Activated CD4-positive, CD25-positive, alpha-beta regulatory T cell treated with anti-CD3 and anti-CD28 coated beads, Interleukin-2, amount 50 U/mL, for 24 hours (primary cell): ENCODE measurements at regions not wholly inside any gene's neighbourhood (a gene's known extent, or its start where the extent isn't known, plus 50 kb on each side); places are given as distances from the start of the nearest gene placed in this dataset.
"Not testable (repeated sequence)": the region's sequence is repeated elsewhere in the genome, so short reads cannot be mapped to it uniquely, and the experiment has no call there.

ENCODE experiments used
- ATAC-seq, 2 donors: fragments of 150-1000 bp; cut with Tn5 transposase; one replicate each; pipeline ENCODE4 v1.10.0; 2021; ENCODE audit warnings: mild to moderate bottlenecking in 1 of 2, moderate library complexity in 1 of 2

GRCh38 chr5:163794993-163795392, 289.6 kb downstream of the MAT2B start:
- ATAC-seq: no peak

- ATAC-seq: no peak
Observed at GRCh38 chr5:163807781-163808180, 302.4 kb downstream of the MAT2B start.

- no peak for ATAC-seq
Observed at GRCh38 chr5:163809473-163809872, 304.1 kb downstream of the MAT2B start.

GRCh38 chr5:163813900-163814299, 308.5 kb downstream of the MAT2B start:
- ATAC-seq: no peak

GRCh38 chr5:163815240-163815791, 309.9 kb downstream of the MAT2B start:
- no peak for ATAC-seq

- ATAC-seq: no peak
Observed at GRCh38 chr5:163821142-163821541, 315.7 kb downstream of the MAT2B start.

- no peak for ATAC-seq
Observed at GRCh38 chr5:163822548-163822947, 317.1 kb downstream of the MAT2B start.

GRCh38 chr5:163825661-163826060, 320.2 kb downstream of the MAT2B start:
- ATAC-seq: no peak

- ATAC-seq: no peak
Observed at GRCh38 chr5:163826201-163826600, 320.8 kb downstream of the MAT2B start.

GRCh38 chr5:163832155-163832554, 326.7 kb downstream of the MAT2B start:
- no peak for ATAC-seq

- no peak for ATAC-seq
Observed at GRCh38 chr5:163838738-163839137, 333.3 kb downstream of the MAT2B start.

GRCh38 chr5:163846512-163846911, 341.1 kb downstream of the MAT2B start:
- ATAC-seq: no peak

GRCh38 chr5:163855754-163856153, 350.3 kb downstream of the MAT2B start:
- no peak for ATAC-seq

- ATAC-seq: no peak
Observed at GRCh38 chr5:163861670-163862069, 356.3 kb downstream of the MAT2B start.

- no peak for ATAC-seq
Observed at GRCh38 chr5:163867324-163867723, 361.9 kb downstream of the MAT2B start.

- no peak for ATAC-seq
Observed at GRCh38 chr5:163867738-163868137, 362.3 kb downstream of the MAT2B start.

GRCh38 chr5:163869581-163869980, 364.2 kb downstream of the MAT2B start:
- ATAC-seq: no peak

- no peak for ATAC-seq
Observed at GRCh38 chr5:163870441-163870840, 365.0 kb downstream of the MAT2B start.

GRCh38 chr5:163874431-163874830, 369.0 kb downstream of the MAT2B start:
- ATAC-seq: no peak

- ATAC-seq: not testable (repeated sequence)
Observed at GRCh38 chr5:163874912-163875311, 369.5 kb downstream of the MAT2B start.

- no peak for ATAC-seq
Observed at GRCh38 chr5:163877865-163878264, 372.4 kb downstream of the MAT2B start.

GRCh38 chr5:163878490-163878889, 373.1 kb downstream of the MAT2B start:
- no peak for ATAC-seq

GRCh38 chr5:163880302-163880701, 374.9 kb downstream of the MAT2B start:
- ATAC-seq: no peak

GRCh38 chr5:163885117-163885516, 379.7 kb downstream of the MAT2B start:
- ATAC-seq: no peak

GRCh38 chr5:163887854-163888253, 382.4 kb downstream of the MAT2B start:
- no peak for ATAC-seq

GRCh38 chr5:163888366-163888765, 382.9 kb downstream of the MAT2B start:
- ATAC-seq: no peak
